Natural killer cell (primary cell): ENCODE measurements at regions not wholly inside any gene's neighbourhood (a gene's known extent, or its start where the extent isn't known, plus 50 kb on each side); places are given as distances from the start of the nearest gene placed in this dataset.

ENCODE experiments used
- ATAC-seq, 3 donors: fragments of 150-1000 bp in 2 of 3; fragments of 200-7000 bp in 1 of 3; cut with Tn5 transposase; 1 replicate in 1 of 3; 2 replicates in 2 of 3; pipeline ENCODE4 v1.10.0; 2021; ENCODE audit warnings: mild to moderate bottlenecking in 2 of 3, moderate library complexity in 2 of 3
- DNase-seq, 2 donors: peaks; one replicate each; pipeline versions ENCODE4 v3.0.0 to v3.0.0-alpha.2; 2013 to 2021; ENCODE audit warnings: mixed read lengths in 1 of 2
- H3K27ac ChIP-seq: one replicate; pipeline ENCODE4 v1.5.1; 2013; ENCODE audit warnings: mild to moderate bottlenecking, low read length
- H3K27me3 ChIP-seq: one replicate; pipeline ENCODE4 v1.6.1; 2013; ENCODE audit warnings: low read length; ENCODE audit not compliant: control insufficient read depth, insufficient read depth
- H3K36me3 ChIP-seq: one replicate; pipeline ENCODE4 v1.6.1; 2013; ENCODE audit warnings: low read length; ENCODE audit not compliant: control insufficient read depth, insufficient read depth
- H3K4me1 ChIP-seq: one replicate; pipeline ENCODE4 v1.6.1; 2013; ENCODE audit warnings: low read length; ENCODE audit not compliant: control insufficient read depth, insufficient read depth
- H3K4me3 ChIP-seq: one replicate; pipeline ENCODE4 v1.5.1; 2013; ENCODE audit warnings: low read length
- H3K9me3 ChIP-seq: one replicate; pipeline ENCODE4 v1.6.1; 2013; ENCODE audit warnings: low read length; ENCODE audit not compliant: control insufficient read depth, insufficient read depth
- H3K27ac Mint-ChIP-seq, 2 donors: one replicate each; pipeline ENCODE4 v1.8.0; 2022; ENCODE audit warnings: mild to moderate bottlenecking in 2 of 2, mixed read lengths in 2 of 2, moderate library complexity in 1 of 2
- H3K27me3 Mint-ChIP-seq, 2 donors: one replicate each; pipeline ENCODE4 v1.8.0; 2022; ENCODE audit warnings: low read depth in 2 of 2, mixed read lengths in 2 of 2
- H3K36me3 Mint-ChIP-seq: one replicate; pipeline ENCODE4 v1.8.0; 2022; ENCODE audit warnings: mixed read lengths
- H3K4me1 Mint-ChIP-seq, 2 donors: one replicate each; pipeline ENCODE4 v1.8.0; 2022; ENCODE audit warnings: mixed read lengths in 2 of 2
- H3K4me3 Mint-ChIP-seq: one replicate; pipeline ENCODE4 v1.8.0; 2022; ENCODE audit warnings: mild to moderate bottlenecking, moderate library complexity, mixed read lengths
- H3K9me3 Mint-ChIP-seq, 2 donors: one replicate each; pipeline ENCODE4 v1.8.0; 2022; ENCODE audit warnings: mixed read lengths in 2 of 2
- CTCF ChIP-seq: fragments of 200-600 bp; IDR thresholded peaks from one replicate; pipeline ENCODE4 v1.8.0; 2022; ENCODE audit warnings: antibody characterized with exemption
- WGBS: methylation state at CpG from one replicate; pipeline ENCODE4 v1.1.7; 2013; ENCODE audit warnings: missing lambda C conversion rate; ENCODE audit not compliant: insufficient coverage; 5-methylcytosine and 5-hydroxymethylcytosine counted together
- intact Hi-C: fragments of 100-400 bp; cut with micrococcal nuclease; formaldehyde crosslinking; loops from one replicate; pipeline ENCODE4 v1.14.2; 2022

GRCh38 chr1:177490036-177490639 is 319.4 kb downstream of the BRINP2 start:
- DNase-seq (no peak), ATAC-seq (peak in 1 of 3 donors; percentile 24)
- no peaks in the 10 kb centered on the region for H3K36me3 ChIP-seq
- Mint-ChIP-seq H3K27ac (no peak overlapping the region), H3K9me3 (peaks cover 10 to 14% of the 10 kb centered on the region in 2 donors), H3K27me3 (no peaks in the 10 kb centered on the region), H3K4me1 (no peaks in the 10 kb centered on the region), H3K36me3 (no peaks in the 10 kb centered on the region), H3K4me3 (no peak overlapping the region)
- intact Hi-C loops = no loop called here
- TF ChIP-seq CTCF = no peak
- 72% methylated on average over 3 of the region's 6 CpGs for WGBS
- H3K4me3 ChIP-seq = no peak overlapping the region
- no peaks in the 10 kb centered on the region for H3K9me3 ChIP-seq
- H3K27me3 ChIP-seq = no peaks in the 10 kb centered on the region
- H3K4me1 ChIP-seq = no peaks in the 10 kb centered on the region
- H3K27ac ChIP-seq = no peak overlapping the region

- no peak overlapping the region for H3K27ac ChIP-seq
- DNase-seq = no peak
- H3K27me3 ChIP-seq = no peaks in the 10 kb centered on the region
- Mint-ChIP-seq H3K9me3 (peaks cover 11 to 15% of the 10 kb centered on the region in 2 donors), H3K4me3 (no peak overlapping the region), H3K27me3 (no peaks in the 10 kb centered on the region), H3K4me1 (no peaks in the 10 kb centered on the region), H3K36me3 (no peaks in the 10 kb centered on the region), H3K27ac (no peak overlapping the region)
- WGBS = 74% methylated on average over 1 of the region's 2 CpGs
- no peak overlapping the region for H3K4me3 ChIP-seq
- no peaks in the 10 kb centered on the region for H3K4me1 ChIP-seq
- no peak for ATAC-seq
- H3K9me3 ChIP-seq = no peaks in the 10 kb centered on the region
- H3K36me3 ChIP-seq = no peaks in the 10 kb centered on the region
- intact Hi-C loops = no loop called here
- no peak for TF ChIP-seq CTCF
Observed at GRCh38 chr1:177488722-177489121, 318.0 kb downstream of the BRINP2 start.

GRCh38 chr1:177487481-177487880 is 316.7 kb downstream of the BRINP2 start:
- no peaks in the 10 kb centered on the region for H3K9me3 ChIP-seq
- H3K27ac Mint-ChIP-seq = no peak overlapping the region
- H3K27ac ChIP-seq = no peak overlapping the region
- 50% methylated on average over 1 of the region's 1 CpG for WGBS
- H3K36me3 Mint-ChIP-seq = no peaks in the 10 kb centered on the region
- H3K4me1 Mint-ChIP-seq = no peaks in the 10 kb centered on the region
- H3K9me3 Mint-ChIP-seq = peaks cover 14 to 15% of the 10 kb centered on the region in 2 donors
- no peaks in the 10 kb centered on the region for H3K4me1 ChIP-seq
- intact Hi-C loops = no loop called here
- H3K27me3 Mint-ChIP-seq = no peaks in the 10 kb centered on the region
- no peaks in the 10 kb centered on the region for H3K27me3 ChIP-seq
- no peak overlapping the region for H3K4me3 Mint-ChIP-seq
- TF ChIP-seq CTCF = no peak
- DNase-seq = no peak
- H3K36me3 ChIP-seq = no peaks in the 10 kb centered on the region
- H3K4me3 ChIP-seq = no peak overlapping the region
- ATAC-seq = no peak

- no peaks in the 10 kb centered on the region for H3K27me3 Mint-ChIP-seq
Observed at GRCh38 chr1:177480741-177481305, 310.1 kb downstream of the BRINP2 start.

More at GRCh38 chr1:177480741-177481305, 310.1 kb downstream of the BRINP2 start:
- H3K4me3 ChIP-seq = no peak overlapping the region
- no peaks in the 10 kb centered on the region for H3K4me1 Mint-ChIP-seq
- H3K9me3 Mint-ChIP-seq = peaks cover 19 to 21% of the 10 kb centered on the region in 2 donors
- H3K9me3 ChIP-seq = peaks cover 5% of the 10 kb centered on the region
- H3K27ac ChIP-seq = no peak overlapping the region
- no peak overlapping the region for H3K27ac Mint-ChIP-seq
- ATAC-seq (no peak), DNase-seq (no peak)
- H3K36me3 Mint-ChIP-seq = no peaks in the 10 kb centered on the region
- H3K36me3 ChIP-seq = no peaks in the 10 kb centered on the region
- TF ChIP-seq CTCF = no peak
- H3K4me3 Mint-ChIP-seq = no peak overlapping the region
- 84% methylated on average over 6 of the region's 6 CpGs for WGBS
- H3K4me1 ChIP-seq = no peaks in the 10 kb centered on the region
- no peaks in the 10 kb centered on the region for H3K27me3 ChIP-seq
- intact Hi-C loops = no loop called here
